Endodermal cell (in vitro differentiated cells): ENCODE measurements at regions not wholly inside any gene's neighbourhood (a gene's known extent, or its start where the extent isn't known, plus 50 kb on each side); places are given as distances from the start of the nearest gene placed in this dataset.

Source experiments
- DNase-seq: peaks from one replicate; pipeline ENCODE4 v3.0.0-alpha.2; 2017
- H3K27ac ChIP-seq: 2 replicates; pipeline ENCODE4 v1.5.1; 2013; ENCODE audit warnings: mild to moderate bottlenecking, low read depth, low read length, moderate library complexity
- H3K27me3 ChIP-seq: 2 replicates; pipeline ENCODE4 v1.6.1; 2013; ENCODE audit warnings: mild to moderate bottlenecking, low read length, moderate library complexity; ENCODE audit not compliant: insufficient read depth, control insufficient read depth, poor library complexity, severe bottlenecking
- H3K36me3 ChIP-seq: 2 replicates; pipeline ENCODE4 v1.7.0; 2013; ENCODE audit warnings: mild to moderate bottlenecking, low read length, moderate library complexity; ENCODE audit not compliant: control insufficient read depth, insufficient read depth
- H3K4me1 ChIP-seq: one replicate; pipeline ENCODE4 v1.7.0; 2013; ENCODE audit warnings: low read length; ENCODE audit not compliant: control insufficient read depth, insufficient read depth
- H3K4me3 ChIP-seq: 2 replicates; pipeline ENCODE4 v1.5.1; 2013; ENCODE audit warnings: mild to moderate bottlenecking, low read length, moderate library complexity
- H3K9ac ChIP-seq: 2 replicates; pipeline ENCODE4 v1.6.1; 2013; ENCODE audit warnings: mild to moderate bottlenecking, low read length, moderate library complexity; ENCODE audit not compliant: poor library complexity, severe bottlenecking; ENCODE audit errors: extremely low read depth
- H3K9me3 ChIP-seq: 2 replicates; pipeline ENCODE4 v1.6.1; 2013; ENCODE audit warnings: mild to moderate bottlenecking, low read length, moderate library complexity; ENCODE audit not compliant: control insufficient read depth
- H3K27ac Mint-ChIP-seq: 2 replicates; pipeline ENCODE4 v1.8.0; 2020; ENCODE audit warnings: mixed read lengths
- H3K27me3 Mint-ChIP-seq: 2 replicates; pipeline ENCODE4 v1.8.0; 2021; ENCODE audit warnings: mild to moderate bottlenecking, mixed read lengths; ENCODE audit not compliant: insufficient read depth
- H3K36me3 Mint-ChIP-seq: 2 replicates; pipeline ENCODE4 v1.8.0; 2020; ENCODE audit warnings: low read depth, mixed read lengths
- H3K4me1 Mint-ChIP-seq: 2 replicates; pipeline ENCODE4 v1.8.0; 2020; ENCODE audit warnings: mixed read lengths
- H3K4me3 Mint-ChIP-seq: 2 replicates; pipeline ENCODE4 v1.8.0; 2020; ENCODE audit warnings: mild to moderate bottlenecking, moderate library complexity, mixed read lengths
- H3K9me3 Mint-ChIP-seq: 2 replicates; pipeline ENCODE4 v1.8.0; 2020; ENCODE audit warnings: mild to moderate bottlenecking, mixed read lengths
- WGBS, 2 experiments: methylation state at CpG; one replicate each; pipeline versions ENCODE4 v1.1.5 to v1.1.7; 2013; ENCODE audit warnings: missing lambda C conversion rate in 2 of 2, mixed read lengths in 1 of 2; ENCODE audit not compliant: insufficient coverage in 1 of 2, insufficient read length in 1 of 2; 5-methylcytosine and 5-hydroxymethylcytosine counted together
- TF ChIP-seq, protein P1 (sequence below): fragments of 200-600 bp; sonication (generic); conservative IDR thresholded peaks from 2 replicates; pipeline ENCODE4 v1.5.0; 2021; ENCODE audit warnings: antibody characterized with exemption, mild to moderate bottlenecking

DNA sequence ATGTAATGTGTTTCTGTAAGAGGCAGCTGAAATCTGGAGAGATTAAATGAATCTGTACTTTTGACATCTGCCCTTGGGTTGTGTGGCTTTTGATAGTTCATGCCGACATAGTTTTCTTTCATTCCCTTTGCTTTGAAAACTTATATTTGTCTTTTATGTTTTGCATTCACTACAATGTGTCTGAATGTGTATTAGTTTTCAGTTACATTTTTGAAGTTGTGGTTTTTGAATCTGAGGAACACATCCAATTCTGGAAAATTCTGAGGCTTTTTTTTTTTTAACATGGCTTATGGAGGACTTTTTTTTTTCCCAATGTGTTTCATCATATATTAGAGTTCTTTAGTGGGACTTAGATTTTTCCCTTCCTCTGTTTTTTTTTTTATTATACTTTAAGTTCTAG, 683.7 kb upstream of the SOX9 start:
- H3K27me3 ChIP-seq = no peaks in the 10 kb centered on the region
- H3K4me3 ChIP-seq = no peak overlapping the region
- no peak for DNase-seq
- TF ChIP-seq, protein P1, sequence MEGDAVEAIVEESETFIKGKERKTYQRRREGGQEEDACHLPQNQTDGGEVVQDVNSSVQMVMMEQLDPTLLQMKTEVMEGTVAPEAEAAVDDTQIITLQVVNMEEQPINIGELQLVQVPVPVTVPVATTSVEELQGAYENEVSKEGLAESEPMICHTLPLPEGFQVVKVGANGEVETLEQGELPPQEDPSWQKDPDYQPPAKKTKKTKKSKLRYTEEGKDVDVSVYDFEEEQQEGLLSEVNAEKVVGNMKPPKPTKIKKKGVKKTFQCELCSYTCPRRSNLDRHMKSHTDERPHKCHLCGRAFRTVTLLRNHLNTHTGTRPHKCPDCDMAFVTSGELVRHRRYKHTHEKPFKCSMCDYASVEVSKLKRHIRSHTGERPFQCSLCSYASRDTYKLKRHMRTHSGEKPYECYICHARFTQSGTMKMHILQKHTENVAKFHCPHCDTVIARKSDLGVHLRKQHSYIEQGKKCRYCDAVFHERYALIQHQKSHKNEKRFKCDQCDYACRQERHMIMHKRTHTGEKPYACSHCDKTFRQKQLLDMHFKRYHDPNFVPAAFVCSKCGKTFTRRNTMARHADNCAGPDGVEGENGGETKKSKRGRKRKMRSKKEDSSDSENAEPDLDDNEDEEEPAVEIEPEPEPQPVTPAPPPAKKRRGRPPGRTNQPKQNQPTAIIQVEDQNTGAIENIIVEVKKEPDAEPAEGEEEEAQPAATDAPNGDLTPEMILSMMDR = no peak
- H3K36me3 Mint-ChIP-seq = no peaks in the 10 kb centered on the region
- H3K4me1 ChIP-seq = no peaks in the 10 kb centered on the region
- no peak overlapping the region for H3K4me3 Mint-ChIP-seq
- H3K4me1 Mint-ChIP-seq = no peaks in the 10 kb centered on the region
- H3K9me3 Mint-ChIP-seq = no peaks in the 10 kb centered on the region
- no peaks in the 10 kb centered on the region for H3K36me3 ChIP-seq
- H3K27ac Mint-ChIP-seq = no peak overlapping the region
- H3K9ac ChIP-seq = no peak overlapping the region
- no peaks in the 10 kb centered on the region for H3K9me3 ChIP-seq
- no peak overlapping the region for H3K27ac ChIP-seq
- 89% methylated on average over 1 of the region's 1 CpG; no CpG with 5 or more reads in 1 of the 2 experiments for WGBS, 2 experiments
- H3K27me3 Mint-ChIP-seq = no peaks in the 10 kb centered on the region

DNA sequence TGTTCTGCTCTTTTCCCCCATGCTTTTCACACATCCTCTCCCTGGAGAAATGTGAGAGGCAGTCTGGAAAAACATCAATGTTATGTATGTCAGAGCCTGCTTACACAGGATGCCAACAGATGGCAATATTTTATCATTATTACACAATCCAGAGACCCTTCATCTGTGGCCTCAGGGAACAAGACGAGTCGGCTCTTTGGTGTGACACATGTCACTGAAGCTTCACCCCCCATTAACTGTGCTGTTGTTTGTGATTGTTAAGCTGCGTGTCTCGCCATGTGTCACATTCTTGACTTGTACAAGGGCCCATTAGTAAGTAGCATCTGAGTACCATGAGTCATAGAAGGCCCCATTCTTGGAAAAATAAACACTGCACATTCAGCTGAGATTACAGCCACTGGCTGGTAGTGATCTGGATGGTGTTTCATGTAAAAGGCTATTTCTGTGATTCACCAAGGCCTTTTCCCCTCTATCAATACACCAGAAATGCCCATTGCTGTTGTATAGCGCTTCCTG, 682.1 kb upstream of the SOX9 start:
- 83 to 96% methylated on average over 2 to 5 of the region's 5 CpGs for WGBS, 2 experiments
- Mint-ChIP-seq H3K27ac (no peak overlapping the region), H3K27me3 (no peaks in the 10 kb centered on the region), H3K9me3 (no peaks in the 10 kb centered on the region), H3K4me3 (no peak overlapping the region), H3K4me1 (no peaks in the 10 kb centered on the region), H3K36me3 (no peaks in the 10 kb centered on the region)
- Histone ChIP-seq H3K36me3 (no peaks in the 10 kb centered on the region), H3K27ac (no peak overlapping the region), H3K9me3 (no peaks in the 10 kb centered on the region), H3K4me1 (no peaks in the 10 kb centered on the region), H3K9ac (no peak overlapping the region), H3K27me3 (no peaks in the 10 kb centered on the region), H3K4me3 (no peak overlapping the region)
- no peak for DNase-seq
- TF ChIP-seq, protein P1 = no peak

DNA sequence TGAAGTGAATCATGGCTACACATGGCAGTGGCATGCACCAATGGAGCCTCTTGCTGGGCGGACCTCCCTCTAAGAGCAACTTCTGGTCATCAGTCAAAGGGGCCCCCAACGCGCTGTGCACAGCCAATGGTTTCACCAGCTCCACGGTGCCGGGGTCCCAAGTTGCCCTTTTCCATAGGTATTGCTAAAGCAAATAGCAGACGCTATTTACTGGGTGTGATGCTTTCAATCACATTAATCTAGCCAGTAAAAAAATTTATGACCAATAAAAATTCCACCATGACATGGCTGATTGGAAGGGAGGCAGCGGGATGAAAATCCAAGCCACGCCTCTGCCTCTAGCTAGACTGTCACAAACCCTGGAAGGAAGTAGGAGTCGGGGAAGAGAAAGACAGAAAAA, 680.3 kb upstream of the SOX9 start:
- H3K27me3 Mint-ChIP-seq = peaks cover 10% of the 10 kb centered on the region
- Histone ChIP-seq H3K4me3 (no peak overlapping the region), H3K9me3 (no peaks in the 10 kb centered on the region), H3K4me1 (no peaks in the 10 kb centered on the region), H3K27me3 (no peaks in the 10 kb centered on the region), H3K36me3 (no peaks in the 10 kb centered on the region), H3K27ac (no peak overlapping the region), H3K9ac (no peak overlapping the region)
- WGBS, 2 experiments = 94 to 96% methylated on average over 5 to 9 of the region's 9 CpGs
- H3K36me3 Mint-ChIP-seq = no peaks in the 10 kb centered on the region
- H3K4me3 Mint-ChIP-seq = no peak overlapping the region
- TF ChIP-seq, protein P1 = no peak
- DNase-seq = no peak
- H3K4me1 Mint-ChIP-seq = no peaks in the 10 kb centered on the region
- no peak overlapping the region for H3K27ac Mint-ChIP-seq
- H3K9me3 Mint-ChIP-seq = no peaks in the 10 kb centered on the region
